RWPE1 (cell line): ENCODE measurements at regions not wholly inside any gene's neighbourhood (a gene's known extent, or its start where the extent isn't known, plus 50 kb on each side); places are given as distances from the start of the nearest gene placed in this dataset.

Source experiments
- CTCF ChIA-PET: fragments of 350-600 bp; sonication (Branson Sonifier 250); formaldehyde crosslinking; extraction: SDS; loops from one replicate; lab custom pipeline; 2021; lab: Yijun Ruan, JAX
- POLR2A ChIA-PET: fragments of 400-600 bp; formaldehyde crosslinking; extraction: SDS; loops from one replicate; lab custom pipeline; 2020; ENCODE audit warnings: antibody characterized with exemption; ENCODE audit not compliant: low non-redundant PET; lab: Yijun Ruan, JAX
- DNase-seq: peaks from one replicate; pipeline ENCODE4 v3.0.0; 2012; ENCODE audit warnings: low spot score
- H3K27ac ChIP-seq: fragments of 450-650 bp; 2 replicates; pipeline ENCODE4 v1.5.1; 2017
- TF ChIP-seq, protein P1 (sequence below): fragments of 450-650 bp; conservative IDR thresholded peaks from 2 replicates; pipeline ENCODE4 v1.5.1; 2017; ENCODE audit warnings: low read depth, mild to moderate bottlenecking

DNA sequence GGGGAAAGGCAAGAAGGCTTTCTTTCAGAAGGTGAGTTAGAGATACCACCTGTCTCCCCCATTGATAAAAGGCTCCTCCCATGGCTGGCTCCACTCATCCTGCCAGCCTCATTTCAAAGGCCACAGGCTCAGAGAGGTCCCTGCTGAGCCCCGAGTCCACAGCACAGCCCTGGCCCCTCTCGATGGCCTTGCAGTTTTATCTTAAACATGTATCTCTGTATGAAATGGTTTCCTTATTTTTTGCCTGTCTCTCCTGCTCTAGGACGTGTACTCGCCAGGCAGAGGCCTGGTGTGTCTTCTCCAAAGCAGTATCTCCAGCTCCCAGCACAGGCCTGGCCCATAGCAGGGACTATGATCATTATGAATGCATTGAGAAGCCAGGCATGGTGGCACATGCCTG is 160.5 kb upstream of the NSMCE3 start:
- TF ChIP-seq, protein P1, sequence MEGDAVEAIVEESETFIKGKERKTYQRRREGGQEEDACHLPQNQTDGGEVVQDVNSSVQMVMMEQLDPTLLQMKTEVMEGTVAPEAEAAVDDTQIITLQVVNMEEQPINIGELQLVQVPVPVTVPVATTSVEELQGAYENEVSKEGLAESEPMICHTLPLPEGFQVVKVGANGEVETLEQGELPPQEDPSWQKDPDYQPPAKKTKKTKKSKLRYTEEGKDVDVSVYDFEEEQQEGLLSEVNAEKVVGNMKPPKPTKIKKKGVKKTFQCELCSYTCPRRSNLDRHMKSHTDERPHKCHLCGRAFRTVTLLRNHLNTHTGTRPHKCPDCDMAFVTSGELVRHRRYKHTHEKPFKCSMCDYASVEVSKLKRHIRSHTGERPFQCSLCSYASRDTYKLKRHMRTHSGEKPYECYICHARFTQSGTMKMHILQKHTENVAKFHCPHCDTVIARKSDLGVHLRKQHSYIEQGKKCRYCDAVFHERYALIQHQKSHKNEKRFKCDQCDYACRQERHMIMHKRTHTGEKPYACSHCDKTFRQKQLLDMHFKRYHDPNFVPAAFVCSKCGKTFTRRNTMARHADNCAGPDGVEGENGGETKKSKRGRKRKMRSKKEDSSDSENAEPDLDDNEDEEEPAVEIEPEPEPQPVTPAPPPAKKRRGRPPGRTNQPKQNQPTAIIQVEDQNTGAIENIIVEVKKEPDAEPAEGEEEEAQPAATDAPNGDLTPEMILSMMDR: no peak
- POLR2A ChIA-PET: no interaction called here
- CTCF ChIA-PET: interaction anchor here (0.6 kb wide), 1 partner anchor 66 kb away, joined by 4 read pairs; no protein-coding TSS in a partner anchor

DNA sequence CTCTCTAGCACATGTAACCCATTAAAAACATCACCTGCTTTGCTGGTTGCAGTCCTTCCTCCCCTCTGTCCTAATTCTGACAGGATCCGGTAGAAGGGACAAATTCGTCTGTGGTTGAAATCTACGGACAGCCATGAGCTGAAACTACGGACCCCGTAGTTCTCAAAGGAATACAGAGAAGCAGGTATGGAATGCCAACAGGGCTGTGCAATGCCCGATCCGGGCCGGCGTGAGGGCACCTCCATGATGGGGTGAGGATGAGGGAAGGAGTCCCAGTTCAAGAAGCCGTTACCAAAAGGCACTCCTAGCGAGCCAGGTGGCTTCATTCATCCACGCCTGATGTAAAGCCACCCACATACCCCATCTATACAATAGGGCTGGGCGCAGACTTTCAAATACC is 160.0 kb upstream of the NSMCE3 start:
- no peak for DNase-seq
- H3K27ac ChIP-seq: no peak overlapping the region
- POLR2A ChIA-PET: no interaction called here
- TF ChIP-seq, protein P1: no peak
- CTCF ChIA-PET: no interaction called here

More for the DNA sequence above, 160.5 kb upstream of the NSMCE3 start:
- no peak for DNase-seq
- H3K27ac ChIP-seq: no peak overlapping the region

DNA sequence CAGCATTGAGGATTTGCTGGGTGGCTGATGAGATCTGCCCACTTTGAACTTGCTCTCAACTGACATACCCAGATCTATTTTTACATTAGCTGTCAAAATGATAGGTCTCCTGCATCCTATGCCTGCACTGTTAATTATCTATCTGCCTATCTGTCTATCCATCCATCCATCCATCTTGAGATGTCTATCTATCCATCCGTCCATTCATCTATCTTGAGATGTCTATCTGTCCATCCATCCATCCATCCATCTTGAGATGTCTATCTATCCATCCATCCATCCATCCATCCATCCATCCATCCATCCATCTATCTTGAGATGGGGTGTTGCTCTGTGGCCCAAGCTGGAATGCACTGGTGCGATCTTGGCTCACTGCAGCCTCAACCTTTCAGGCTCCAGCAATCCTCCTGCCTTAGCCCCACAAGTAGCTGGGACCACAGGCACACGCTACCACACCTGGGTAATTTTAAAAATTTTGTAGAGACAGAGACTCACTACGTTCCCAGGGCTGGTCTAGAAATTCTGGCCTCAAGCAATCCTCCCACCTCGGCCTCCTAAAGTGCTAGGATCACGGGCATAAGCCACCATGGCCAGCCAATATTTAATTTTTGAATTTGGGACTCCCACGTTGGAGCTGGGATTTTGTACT is 159.4 kb upstream of the NSMCE3 start:
- ChIA-PET CTCF (no interaction called here), POLR2A (no interaction called here)
- TF ChIP-seq, protein P1: no peak
- no peak for DNase-seq
- H3K27ac ChIP-seq: no peak overlapping the region

DNA sequence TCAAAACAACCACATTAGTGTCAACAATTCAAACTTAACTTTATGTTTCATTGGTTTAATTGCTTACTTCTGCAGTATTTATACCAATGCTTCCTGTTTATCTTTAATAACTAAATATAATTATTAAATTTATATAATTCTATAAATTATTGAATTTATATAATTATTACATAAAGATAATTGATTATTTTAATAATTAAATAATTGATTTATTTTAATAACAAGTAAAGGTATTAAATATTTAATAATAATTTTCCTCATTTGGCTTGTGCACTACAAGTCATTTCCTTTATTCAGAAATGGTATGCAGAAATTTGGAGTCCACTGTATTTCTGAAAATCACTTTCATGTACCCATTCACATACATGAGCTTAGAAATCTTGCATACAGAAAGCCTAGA is 156.2 kb upstream of the NSMCE3 start:
- DNase-seq: no peak
- ChIA-PET POLR2A (no interaction called here), CTCF (interaction anchor here (0.8 kb wide), 1 partner anchor 32 kb away, joined by 3 read pairs; no protein-coding TSS in a partner anchor)
- TF ChIP-seq, protein P1: no peak
- H3K27ac ChIP-seq: no peak overlapping the region

DNA sequence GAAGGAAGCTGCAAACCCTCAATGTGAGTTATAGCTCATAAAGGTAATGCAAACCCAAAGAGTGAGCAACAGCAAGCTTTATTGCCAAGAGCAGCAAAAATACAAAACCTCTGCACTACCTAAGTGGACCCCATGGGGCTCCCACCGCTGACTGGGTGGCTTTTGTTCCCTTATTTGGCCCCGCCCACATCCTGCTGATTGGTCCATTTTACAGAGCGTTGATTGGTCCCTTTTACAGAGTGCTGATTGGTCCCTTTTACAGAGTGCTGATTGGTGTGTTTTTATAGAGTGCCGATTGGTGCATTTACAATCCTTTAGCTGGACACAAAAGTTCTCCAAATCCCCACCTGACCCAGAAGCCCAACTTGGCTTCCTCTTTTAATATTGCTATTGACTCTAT is 154.5 kb upstream of the NSMCE3 start:
- ChIA-PET POLR2A (no interaction called here), CTCF (no interaction called here)
- no peak for DNase-seq
- H3K27ac ChIP-seq: no peak overlapping the region
- TF ChIP-seq, protein P1: no peak

DNA sequence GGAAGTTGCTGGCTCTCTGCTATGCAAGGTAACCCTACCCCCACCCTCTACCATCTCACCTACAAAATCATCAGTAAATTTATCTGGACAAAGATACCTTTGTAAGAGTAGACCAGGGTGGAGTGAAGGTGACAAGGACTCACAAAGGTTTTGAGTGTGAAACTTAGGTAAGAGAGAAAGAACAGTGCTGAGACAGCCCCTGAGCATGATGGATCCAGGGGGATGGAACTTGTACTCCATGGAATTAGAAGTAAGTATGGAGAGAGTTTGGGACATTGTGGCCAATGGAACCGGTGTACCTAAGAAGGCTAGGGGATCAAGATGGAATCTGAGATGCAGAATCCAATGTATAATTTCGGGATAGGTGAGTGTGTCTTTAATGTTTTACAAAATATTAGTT is 153.0 kb upstream of the NSMCE3 start:
- TF ChIP-seq, protein P1: no peak
- no peak overlapping the region for H3K27ac ChIP-seq
- no peak for DNase-seq
- ChIA-PET CTCF (no interaction called here), POLR2A (no interaction called here)
